Transverse colon (tissue), 4 donors: ENCODE measurements at regions not wholly inside any gene's neighbourhood (a gene's known extent, or its start where the extent isn't known, plus 50 kb on each side); places are given as distances from the start of the nearest gene placed in this dataset.

Experiments used
- DNase-seq: peaks from one replicate; pipeline ENCODE4 v3.0.0-alpha.2; 2019
- H3K27ac ChIP-seq, 4 donors: fragments of 200-600 bp; sonication (generic); 2 replicates each; pipeline ENCODE4 v1.5.1; 2016 to 2018; ENCODE audit warnings: inconsistent platforms in 4 of 4
- H3K27me3 ChIP-seq: fragments of 200-600 bp; sonication (generic); 2 replicates; pipeline ENCODE4 v1.5.1; 2017; ENCODE audit warnings: inconsistent platforms
- H3K36me3 ChIP-seq, 4 donors: fragments of 200-600 bp; sonication (generic); 2 replicates each; pipeline ENCODE4 v1.5.1; 2017 to 2019; ENCODE audit warnings: inconsistent platforms in 4 of 4
- H3K4me1 ChIP-seq, 4 donors: fragments of 200-600 bp; sonication (generic); 2 replicates each; pipeline ENCODE4 v1.5.1; 2017 to 2020; ENCODE audit warnings: inconsistent platforms in 4 of 4
- H3K4me3 ChIP-seq, 4 donors: fragments of 200-600 bp; sonication (generic); 1 replicate in 1 of 4; 2 replicates in 3 of 4; pipeline versions ENCODE4 v1.5.1 to v1.6.1; 2017 to 2019; ENCODE audit warnings: inconsistent platforms in 4 of 4
- H3K9me3 ChIP-seq, 2 donors: fragments of 200-600 bp; sonication (generic); 2 replicates each; pipeline ENCODE4 v1.5.1; 2017 to 2019; ENCODE audit warnings: inconsistent platforms in 2 of 2
- CTCF ChIP-seq, 5 experiments: fragments of 200-600 bp in 3 of 5; fragments of 450-650 bp in 2 of 5; sonication (generic) in 3 of 5; IDR thresholded peaks; 1 replicate in 2 of 5; 2 replicates in 3 of 5; pipeline ENCODE4 v1.5.1; 2016 to 2017; ENCODE audit warnings: antibody characterized with exemption in 5 of 5, inconsistent platforms in 3 of 5, mild to moderate bottlenecking in 2 of 5, moderate library complexity in 1 of 5
- EP300 ChIP-seq: sonication (generic); formaldehyde crosslinking; IDR thresholded peaks from one replicate; pipeline ENCODE4 v1.6.1; 2017; ENCODE audit warnings: antibody characterized with exemption, low read depth
- POLR2A ChIP-seq: fragments of 450-650 bp; IDR thresholded peaks from one replicate; pipeline ENCODE4 v1.6.1; 2016; ENCODE audit warnings: antibody characterized with exemption, mild to moderate bottlenecking, moderate library complexity
- POLR2AphosphoS5 ChIP-seq, 3 donors: sonication (generic); formaldehyde crosslinking; IDR thresholded peaks; one replicate each; pipeline ENCODE4 v1.6.1; 2016; ENCODE audit warnings: antibody characterized with exemption in 3 of 3
- WGBS, 2 donors: methylation state at CpG; one replicate each; pipeline ENCODE4 v1.1.5; 2018; ENCODE audit warnings: low coverage in 1 of 2; 5-methylcytosine and 5-hydroxymethylcytosine counted together
- in situ Hi-C, 4 donors: fragments of 200-750 bp; cut with MboI; loops; one replicate each; pipeline versions ENCODE4 v1.15.0 to v1.15.1; 2017; ENCODE audit warnings: low sequenced_read_pairs in 3 of 4, low pct_ligation_motif_present in 1 of 4, low pct_unique_long_range_greater_than_20kb in 1 of 4
- intact Hi-C: fragments of 100-400 bp; cut with DNase I; formaldehyde crosslinking; loops from one replicate; pipeline ENCODE4 v1.15.1; 2023; ENCODE audit warnings: low total_unique reads

GRCh38 chr16:72287649-72288048 lies 115.7 kb upstream of the PMFBP1 start:
- Histone ChIP-seq H3K36me3 (no peaks in the 10 kb centered on the region), H3K27me3 (no peaks in the 10 kb centered on the region), H3K4me1 (peaks cover 0 to 15% (median 11%) of the 10 kb centered on the region in 4 donors), H3K4me3 (no peak overlapping the region), H3K9me3 (no peaks in the 10 kb centered on the region), H3K27ac (no peak overlapping the region)
- TF ChIP-seq POLR2A: no peak
- no peak for TF ChIP-seq POLR2AphosphoS5 (IDR thresholded peaks at IDR 0.05)
- no peak for TF ChIP-seq CTCF (IDR thresholded peaks at IDR 0.05)
- no peak for TF ChIP-seq EP300
- intact Hi-C loops (no loop called here), in situ Hi-C loops (no loop called here)
- DNase-seq: no peak

- Histone ChIP-seq H3K27me3 (no peaks in the 10 kb centered on the region), H3K9me3 (no peaks in the 10 kb centered on the region), H3K36me3 (no peaks in the 10 kb centered on the region), H3K4me1 (peaks cover 0 to 13% (median 11%) of the 10 kb centered on the region in 4 donors), H3K27ac (no peak overlapping the region), H3K4me3 (no peak overlapping the region)
- DNase-seq: no peak
- TF ChIP-seq CTCF (IDR thresholded peaks at IDR 0.05) (no peak), EP300 (no peak), POLR2A (no peak), POLR2AphosphoS5 (IDR thresholded peaks at IDR 0.05) (no peak)
- in situ Hi-C loops (no loop called here), intact Hi-C loops (no loop called here)
- WGBS, 2 donors: 94% methylated on average over 3 of the region's 3 CpGs; no CpG with 5 or more reads in 1 of the 2 donors
Measured at GRCh38 chr16:72286936-72287620, 115.1 kb upstream of the PMFBP1 start.

GRCh38 chr16:72285728-72286127 lies 113.8 kb upstream of the PMFBP1 start:
- TF ChIP-seq EP300: no peak
- TF ChIP-seq CTCF (IDR thresholded peaks at IDR 0.05): no peak
- TF ChIP-seq POLR2A: no peak
- no peak for TF ChIP-seq POLR2AphosphoS5 (IDR thresholded peaks at IDR 0.05)
- no peak overlapping the region for H3K27ac ChIP-seq
- in situ Hi-C loops (no loop called here), intact Hi-C loops (no loop called here)
- no peaks in the 10 kb centered on the region for H3K36me3 ChIP-seq
- no peaks in the 10 kb centered on the region for H3K4me1 ChIP-seq
- WGBS, 2 donors: 82 to 100% methylated on average over 2 to 6 of the region's 6 CpGs
- DNase-seq: no peak
- H3K27me3 ChIP-seq: no peaks in the 10 kb centered on the region
- H3K9me3 ChIP-seq: no peaks in the 10 kb centered on the region
- H3K4me3 ChIP-seq: no peak overlapping the region

- DNase-seq: no peak
- in situ Hi-C loops (no loop called here), intact Hi-C loops (no loop called here)
- Histone ChIP-seq H3K9me3 (no peaks in the 10 kb centered on the region), H3K27ac (no peak overlapping the region), H3K4me3 (no peak overlapping the region), H3K36me3 (no peaks in the 10 kb centered on the region), H3K4me1 (no peaks in the 10 kb centered on the region), H3K27me3 (no peaks in the 10 kb centered on the region)
- TF ChIP-seq POLR2AphosphoS5 (IDR thresholded peaks at IDR 0.05) (no peak), CTCF (IDR thresholded peaks at IDR 0.05) (no peak), POLR2A (no peak), EP300 (no peak)
- 83 to 94% methylated on average over 4 to 5 of the region's 5 CpGs for WGBS, 2 donors
Measured at GRCh38 chr16:72285324-72285723, 113.4 kb upstream of the PMFBP1 start.
